ENCODE measurements at regions not wholly inside any gene's neighbourhood (a gene's known extent, or its start where the extent isn't known, plus 50 kb on each side); places are given as distances from the start of the nearest gene placed in this dataset.

DNA sequence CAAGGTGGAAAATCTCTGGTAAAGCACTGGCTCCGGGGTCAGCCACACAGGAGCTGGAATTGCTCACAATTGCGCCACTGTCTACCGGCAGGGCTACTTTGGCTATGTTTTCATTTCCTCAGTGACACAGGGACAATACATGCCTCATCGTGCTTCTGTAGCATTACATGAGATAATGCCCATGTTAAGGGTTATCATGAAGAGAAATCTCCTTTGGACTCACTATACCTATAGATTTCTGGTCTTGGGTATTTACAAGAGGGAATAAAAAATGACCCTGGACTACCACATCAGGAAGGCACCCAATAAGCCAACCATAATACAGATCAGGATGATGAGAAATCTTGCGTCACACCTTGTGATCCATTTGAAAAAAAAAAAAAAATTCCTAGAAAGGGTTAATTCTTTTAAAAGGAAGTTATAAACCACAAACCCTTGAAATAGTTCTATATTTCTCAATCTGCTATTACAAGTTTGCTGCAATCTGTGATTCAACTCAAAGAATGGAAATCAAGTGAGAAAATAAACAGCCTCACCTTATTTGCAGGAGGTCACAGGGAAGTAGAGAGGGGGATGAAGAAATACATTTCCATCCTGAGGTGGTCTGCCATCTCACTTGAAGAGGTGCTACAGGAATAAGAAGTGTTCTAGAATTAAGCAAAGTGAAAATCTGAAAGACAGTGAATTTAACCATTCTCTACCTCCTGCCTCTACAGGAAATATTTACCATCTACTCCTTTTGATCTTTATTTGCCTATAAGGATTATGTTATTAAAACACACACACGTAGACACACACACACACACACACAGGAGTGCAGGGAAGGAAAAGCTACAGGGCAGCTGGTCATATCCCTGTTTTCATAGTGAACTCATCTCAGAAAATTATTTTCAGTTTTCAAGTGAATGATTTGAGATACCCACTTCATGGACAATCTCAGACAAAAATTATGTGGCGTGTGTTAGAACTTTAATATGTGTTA is 231.3 kb upstream of the CELF2 start:
- Mint-ChIP-seq H3K9me3 (no peaks in the 10 kb centered on the region), H3K27me3 (peaks cover 15% of the 10 kb centered on the region)

DNA sequence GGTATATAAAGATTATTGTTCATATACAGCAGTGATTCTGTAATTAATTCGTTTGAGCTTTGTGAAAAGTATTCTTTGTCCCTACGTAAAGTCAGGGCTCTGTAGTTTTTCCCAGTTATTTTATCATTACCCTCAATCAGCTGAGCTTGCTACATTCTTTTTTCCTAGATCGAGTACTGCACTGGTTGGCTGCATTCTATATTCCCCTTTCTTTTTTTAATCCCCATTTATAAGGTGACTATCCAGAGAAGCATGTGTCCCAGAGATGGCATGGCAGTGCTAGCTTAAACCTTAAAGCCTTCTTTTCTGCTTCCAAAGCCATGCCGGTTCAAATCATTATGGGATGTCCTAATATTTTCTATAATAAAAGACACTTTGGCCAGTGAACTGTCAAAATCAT is 230.1 kb upstream of the CELF2 start:
- Mint-ChIP-seq H3K36me3 (ENCODE audit: low read depth) (no peaks in the 10 kb centered on the region), H3K27me3 (peaks cover 21% of the 10 kb centered on the region), H3K4me3 (no peak overlapping the region), H3K27ac (no peak overlapping the region), H3K9me3 (no peaks in the 10 kb centered on the region), H3K4me1 (no peaks in the 10 kb centered on the region)
- no peak for ATAC-seq (replicated peaks)

More for the DNA sequence above, 231.3 kb upstream of the CELF2 start:
- H3K4me1 Mint-ChIP-seq, result no peaks in the 10 kb centered on the region
- no peak overlapping the region for H3K27ac Mint-ChIP-seq
- H3K4me3 Mint-ChIP-seq, result no peak overlapping the region
- no peaks in the 10 kb centered on the region for H3K36me3 Mint-ChIP-seq (ENCODE audit: low read depth)
- ATAC-seq (replicated peaks), result no peak

DNA sequence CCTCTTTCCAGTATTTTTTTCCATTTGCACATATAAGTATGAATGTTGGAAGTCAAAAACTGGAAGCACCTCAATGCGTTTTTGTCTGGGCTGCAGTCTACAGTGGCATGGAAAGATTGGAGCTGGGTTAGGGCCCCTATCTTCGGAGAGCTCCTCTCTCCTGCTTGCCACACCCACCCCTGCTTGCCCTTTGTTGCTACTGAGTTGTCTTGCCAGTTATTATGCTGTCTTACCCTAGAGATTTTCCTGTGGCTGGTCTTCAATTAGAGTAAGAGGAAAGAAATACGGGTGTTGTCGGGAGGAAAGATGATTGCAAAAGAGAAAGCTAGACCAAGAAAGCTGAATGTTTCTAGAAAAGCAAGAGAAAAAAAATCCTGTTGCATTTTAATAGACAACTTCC is 228.9 kb upstream of the CELF2 start:
- ATAC-seq (replicated peaks), result no peak
- H3K4me3 Mint-ChIP-seq, result no peak overlapping the region

DNA sequence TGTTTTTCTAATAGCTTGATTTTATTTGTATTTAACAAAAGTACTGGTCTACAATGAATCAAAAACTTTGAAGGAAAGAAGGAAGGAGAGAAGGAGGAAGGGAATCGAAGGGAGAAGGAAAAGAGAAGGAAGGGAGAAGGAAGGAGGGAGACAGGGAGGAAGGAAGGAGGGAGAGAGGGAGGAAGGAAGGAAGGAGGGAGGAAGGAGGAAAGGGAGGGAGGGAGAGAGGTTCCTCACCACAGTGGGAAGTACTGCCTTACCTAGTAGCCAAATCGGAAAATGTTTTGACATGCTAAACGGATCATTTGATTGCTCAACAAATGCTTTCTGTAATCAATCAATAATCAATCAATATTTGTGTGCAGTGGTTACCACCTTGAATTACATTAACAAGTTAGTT is 225.8 kb upstream of the CELF2 start:
- H3K36me3 Mint-ChIP-seq (ENCODE audit: low read depth), result no peaks in the 10 kb centered on the region
- H3K4me1 Mint-ChIP-seq, result no peaks in the 10 kb centered on the region
- H3K27me3 Mint-ChIP-seq, result peaks cover 18% of the 10 kb centered on the region
- ATAC-seq (replicated peaks), result no peak
- no peaks in the 10 kb centered on the region for H3K9me3 Mint-ChIP-seq
- H3K4me3 Mint-ChIP-seq, result no peak overlapping the region
- no peak overlapping the region for H3K27ac Mint-ChIP-seq

More for the DNA sequence above, 228.9 kb upstream of the CELF2 start:
- H3K27me3 Mint-ChIP-seq, result peaks cover 21% of the 10 kb centered on the region
- H3K9me3 Mint-ChIP-seq, result no peaks in the 10 kb centered on the region
- H3K4me1 Mint-ChIP-seq, result no peaks in the 10 kb centered on the region
- H3K36me3 Mint-ChIP-seq (ENCODE audit: low read depth), result no peaks in the 10 kb centered on the region
- H3K27ac Mint-ChIP-seq, result no peak overlapping the region

DNA sequence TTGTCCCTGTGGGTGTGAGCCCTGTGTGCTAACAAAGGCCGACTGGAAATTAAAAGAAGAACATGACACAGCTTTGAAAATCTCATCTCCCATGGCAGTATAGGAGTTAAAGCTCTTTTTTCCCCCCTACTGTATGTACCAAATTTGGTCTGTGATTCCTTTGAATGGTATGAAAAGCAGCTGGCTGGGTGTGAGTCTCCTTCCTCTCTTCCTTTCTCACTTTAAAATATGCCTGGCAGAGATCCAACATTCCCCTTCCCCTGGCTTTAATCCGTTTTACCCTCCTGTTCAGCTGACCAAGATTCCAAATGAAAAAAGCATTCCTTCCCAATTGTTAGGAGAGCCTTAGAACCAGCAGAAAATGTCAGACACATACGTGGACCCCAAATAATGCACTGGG is 225.0 kb upstream of the CELF2 start:
- no peaks in the 10 kb centered on the region for H3K4me1 Mint-ChIP-seq
- no peak overlapping the region for H3K27ac Mint-ChIP-seq
- H3K9me3 Mint-ChIP-seq, result no peaks in the 10 kb centered on the region
- H3K36me3 Mint-ChIP-seq (ENCODE audit: low read depth), result no peaks in the 10 kb centered on the region
- H3K27me3 Mint-ChIP-seq, result peaks cover 20% of the 10 kb centered on the region
- no peak overlapping the region for H3K4me3 Mint-ChIP-seq
- no peak for ATAC-seq (replicated peaks)

DNA sequence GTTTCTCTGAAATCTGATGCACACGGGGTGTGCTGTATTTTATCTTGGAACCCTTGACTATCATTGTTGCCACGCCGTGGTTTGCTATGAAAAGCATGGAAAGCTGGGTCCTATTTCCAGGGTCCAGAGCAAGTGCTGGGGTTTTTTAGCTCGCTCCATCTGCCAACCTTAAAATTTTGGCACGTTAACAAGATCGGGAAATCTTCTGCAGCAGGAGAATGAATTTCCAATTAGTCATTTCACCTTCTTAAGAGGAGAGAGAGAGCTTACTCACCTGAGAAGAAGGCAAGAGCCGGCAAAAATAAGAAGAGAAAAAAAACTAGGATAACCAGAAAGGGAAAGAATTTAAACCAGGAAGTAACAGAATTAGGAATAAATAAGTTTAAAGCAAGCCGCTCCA is 223.6 kb upstream of the CELF2 start:
- ATAC-seq (replicated peaks), result no peak
- H3K4me3 Mint-ChIP-seq, result no peak overlapping the region
- H3K27ac Mint-ChIP-seq, result no peak overlapping the region
- no peaks in the 10 kb centered on the region for H3K9me3 Mint-ChIP-seq
- H3K27me3 Mint-ChIP-seq, result peaks cover 26% of the 10 kb centered on the region
- H3K4me1 Mint-ChIP-seq, result no peaks in the 10 kb centered on the region
- no peaks in the 10 kb centered on the region for H3K36me3 Mint-ChIP-seq (ENCODE audit: low read depth)

DNA sequence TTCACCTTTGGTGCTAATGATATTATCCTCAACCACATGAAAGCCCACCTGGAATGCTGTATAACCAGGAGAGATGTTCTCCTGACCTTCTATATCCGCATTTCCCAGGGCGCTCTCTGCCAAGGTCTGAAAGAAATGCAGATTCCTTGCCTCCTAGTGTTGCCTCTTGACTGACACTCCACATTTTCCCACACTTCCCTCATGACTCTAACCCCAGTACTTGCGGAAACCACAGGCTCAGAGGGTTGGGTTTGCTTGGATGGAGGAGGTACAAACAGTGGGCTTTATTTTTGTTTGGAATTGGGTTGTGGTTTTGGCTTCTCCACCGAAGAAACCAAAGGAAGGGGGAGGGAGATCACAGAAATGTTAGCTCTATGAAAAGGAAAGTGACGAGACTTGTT is 222.9 kb upstream of the CELF2 start:
- Mint-ChIP-seq H3K4me1 (no peaks in the 10 kb centered on the region), H3K27me3 (peaks cover 26% of the 10 kb centered on the region), H3K9me3 (no peaks in the 10 kb centered on the region), H3K36me3 (ENCODE audit: low read depth) (no peaks in the 10 kb centered on the region), H3K27ac (no peak overlapping the region), H3K4me3 (no peak overlapping the region)
- ATAC-seq (replicated peaks), result no peak

DNA sequence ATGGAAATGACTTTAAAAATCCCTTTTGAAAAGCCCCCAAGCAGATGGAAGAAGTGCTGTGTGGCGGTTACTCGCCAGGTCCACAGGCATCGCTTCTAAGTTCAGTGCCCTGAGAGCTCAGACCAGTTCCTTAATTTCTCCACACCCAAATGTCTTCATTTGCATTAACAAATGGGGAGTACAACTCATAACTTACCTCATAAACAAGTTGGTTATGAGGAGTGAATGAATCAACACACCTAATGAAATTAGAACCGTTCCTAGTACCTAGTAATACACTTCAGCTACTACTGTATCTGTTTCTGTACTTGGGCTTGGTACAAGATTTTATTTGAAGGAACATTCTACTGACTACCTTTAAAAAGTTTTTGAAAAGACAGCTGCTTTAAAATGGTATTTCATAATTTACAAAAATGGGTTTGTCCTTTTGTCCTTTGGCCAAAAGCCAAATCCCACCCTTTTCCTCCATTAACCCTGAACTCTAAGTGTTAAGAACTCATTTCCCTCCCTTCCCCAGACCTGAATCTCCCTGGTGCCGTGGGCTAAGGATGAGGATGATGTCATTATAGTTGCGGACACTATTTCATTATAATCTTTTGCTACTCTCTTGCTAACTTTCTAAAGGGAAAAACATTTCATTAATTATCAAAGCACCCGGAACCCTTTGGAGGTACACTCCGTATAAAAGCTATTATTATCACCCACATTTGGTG is 221.5 kb upstream of the CELF2 start:
- Mint-ChIP-seq H3K9me3 (no peaks in the 10 kb centered on the region), H3K4me3 (no peak overlapping the region), H3K27me3 (peaks cover 26% of the 10 kb centered on the region), H3K4me1 (no peaks in the 10 kb centered on the region), H3K36me3 (ENCODE audit: low read depth) (no peaks in the 10 kb centered on the region), H3K27ac (no peak overlapping the region)
- ATAC-seq (replicated peaks), result no peak

DNA sequence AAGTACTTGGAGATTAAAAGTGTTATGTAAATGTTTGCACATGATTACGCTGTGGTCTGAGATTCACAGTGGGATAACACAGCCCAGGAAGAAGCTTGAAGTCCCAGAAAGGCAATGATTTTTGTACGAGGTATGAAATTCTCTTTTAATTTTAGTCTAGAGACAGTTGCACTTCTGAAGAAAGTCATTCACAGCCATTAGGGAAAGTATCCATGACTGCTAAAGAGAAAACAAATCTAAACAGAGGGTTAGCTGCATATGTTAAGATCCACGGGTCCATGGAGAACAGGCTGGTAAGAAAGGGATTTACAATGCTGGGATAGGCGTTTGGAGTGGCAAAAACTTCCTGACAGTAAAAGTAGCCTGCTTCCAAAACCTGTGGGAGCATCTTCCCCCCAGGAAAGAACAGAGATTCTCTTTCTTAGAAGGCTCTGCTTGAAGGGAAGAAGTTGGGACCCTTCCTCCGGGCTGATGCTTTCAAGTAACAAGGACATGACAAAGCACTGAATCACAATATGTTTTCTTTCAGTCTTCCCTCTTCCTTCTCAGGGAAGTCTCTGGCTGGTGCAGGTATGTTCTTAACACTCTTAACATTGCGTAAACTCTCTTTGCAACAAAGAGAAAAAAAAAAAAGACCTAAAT is 220.8 kb upstream of the CELF2 start:
- Mint-ChIP-seq H3K9me3 (no peaks in the 10 kb centered on the region), H3K4me1 (no peaks in the 10 kb centered on the region), H3K36me3 (ENCODE audit: low read depth) (no peaks in the 10 kb centered on the region), H3K27me3 (peaks cover 23% of the 10 kb centered on the region), H3K27ac (no peak overlapping the region), H3K4me3 (no peak overlapping the region)
- ATAC-seq (replicated peaks), result no peak

DNA sequence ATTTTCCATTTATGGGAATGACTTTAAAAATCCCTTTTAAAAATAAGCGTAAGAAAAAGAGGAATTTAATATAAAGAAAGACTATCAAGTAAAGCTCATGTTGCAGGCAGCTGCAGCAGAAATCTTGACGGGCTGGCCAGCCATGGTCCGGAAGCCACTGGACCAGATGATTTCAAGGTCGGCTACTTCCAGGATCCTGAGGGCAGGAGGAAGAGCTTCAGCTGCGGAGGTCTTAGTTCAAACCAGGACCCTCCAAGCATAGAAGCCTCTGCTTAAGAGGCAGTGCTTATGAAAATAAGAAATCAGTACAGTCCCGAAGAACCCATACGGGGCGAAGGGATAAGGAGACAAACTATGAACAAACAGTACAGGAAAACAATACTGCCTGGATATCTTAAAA is 220.2 kb upstream of the CELF2 start:
- no peaks in the 10 kb centered on the region for H3K4me1 Mint-ChIP-seq
- no peaks in the 10 kb centered on the region for H3K36me3 Mint-ChIP-seq (ENCODE audit: low read depth)
- H3K9me3 Mint-ChIP-seq, result no peaks in the 10 kb centered on the region
- H3K27ac Mint-ChIP-seq, result no peak overlapping the region
- H3K27me3 Mint-ChIP-seq, result peaks cover 20% of the 10 kb centered on the region
- no peak overlapping the region for H3K4me3 Mint-ChIP-seq
- no peak for ATAC-seq (replicated peaks)

DNA sequence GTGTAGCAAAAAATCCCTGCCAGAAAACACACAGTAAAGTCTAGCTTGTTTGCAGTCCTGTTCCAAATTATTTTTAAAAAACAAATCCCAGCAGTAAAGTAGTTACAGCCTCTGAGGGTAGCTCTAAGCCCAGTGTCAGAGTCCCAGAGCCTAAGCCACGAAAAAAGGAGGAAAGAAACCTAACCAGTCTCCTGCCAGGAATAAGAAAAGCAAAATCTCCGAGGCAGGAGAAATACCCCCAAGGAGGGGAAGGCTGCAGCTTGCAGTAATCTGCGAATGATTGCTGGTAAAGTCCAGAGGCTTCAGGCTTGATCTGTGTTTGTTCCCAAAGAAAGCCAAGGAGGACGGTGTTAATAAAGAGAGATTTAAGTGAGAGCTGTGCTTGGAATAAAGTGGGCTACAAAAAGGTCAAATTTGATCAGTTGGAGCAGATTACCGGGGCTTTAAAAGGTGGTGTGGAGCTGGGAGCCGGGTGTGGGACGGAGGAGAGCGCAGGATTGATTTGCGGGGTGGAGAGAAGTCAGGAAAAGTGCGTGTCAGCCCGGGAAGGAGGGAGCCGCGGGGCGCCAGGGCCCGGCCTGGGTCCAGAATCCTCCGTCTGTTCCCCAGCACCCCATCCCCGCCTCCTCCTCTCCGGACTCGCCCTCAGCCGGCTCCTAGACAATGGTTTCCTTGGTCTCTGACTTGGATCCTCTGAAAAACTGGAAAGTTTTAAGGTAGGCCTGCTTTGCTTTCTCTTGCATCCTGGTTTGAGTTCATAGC is 219.4 kb upstream of the CELF2 start:
- Mint-ChIP-seq H3K36me3 (ENCODE audit: low read depth) (no peaks in the 10 kb centered on the region), H3K4me3 (no peak overlapping the region), H3K4me1 (no peaks in the 10 kb centered on the region), H3K27me3 (peaks cover 20% of the 10 kb centered on the region), H3K27ac (no peak overlapping the region), H3K9me3 (no peaks in the 10 kb centered on the region)
- ATAC-seq (replicated peaks), result no peak

DNA sequence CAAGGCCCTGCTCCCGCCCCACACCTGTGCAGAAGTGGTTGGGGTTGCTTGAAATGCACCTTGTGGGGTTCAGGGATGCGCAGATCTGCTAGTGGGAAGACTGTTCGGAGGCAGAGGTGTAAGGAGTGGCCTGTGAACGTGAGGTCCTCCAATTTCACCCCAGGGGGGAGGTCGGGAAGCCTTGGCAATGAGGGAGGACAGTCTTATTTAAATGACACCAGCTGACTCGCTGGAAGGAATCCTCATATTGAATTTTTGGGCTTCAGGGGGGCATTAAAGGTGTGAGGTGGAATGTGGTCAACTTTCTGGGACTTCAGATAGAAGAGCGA is 218.8 kb upstream of the CELF2 start:
- no peaks in the 10 kb centered on the region for H3K36me3 Mint-ChIP-seq (ENCODE audit: low read depth)
- no peak overlapping the region for H3K27ac Mint-ChIP-seq
- ATAC-seq (replicated peaks), result no peak
- H3K9me3 Mint-ChIP-seq, result no peaks in the 10 kb centered on the region
- H3K4me3 Mint-ChIP-seq, result no peak overlapping the region
- H3K4me1 Mint-ChIP-seq, result no peaks in the 10 kb centered on the region
- H3K27me3 Mint-ChIP-seq, result peaks cover 20% of the 10 kb centered on the region

DNA sequence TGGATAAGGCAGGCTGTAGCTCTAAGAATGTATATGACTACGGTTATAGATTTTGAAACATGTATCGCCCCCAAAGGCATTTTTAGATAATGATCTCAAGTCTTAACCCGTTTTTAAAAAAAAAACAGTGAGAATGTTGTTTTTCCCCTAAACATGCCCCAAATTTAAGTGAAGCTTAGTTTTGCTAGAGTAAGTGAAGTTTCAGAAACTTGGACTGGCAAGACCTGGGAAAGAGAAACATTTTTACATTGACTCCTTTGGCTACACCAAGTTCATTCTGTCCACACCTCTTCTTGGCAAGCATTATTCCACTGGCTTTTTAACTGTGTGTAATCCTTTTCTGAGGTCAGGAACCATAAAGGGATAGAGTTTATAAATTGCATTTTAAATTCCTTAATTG is 216.7 kb upstream of the CELF2 start:
- peaks cover 17% of the 10 kb centered on the region for H3K27me3 Mint-ChIP-seq
- ATAC-seq (replicated peaks), result no peak
- no peak overlapping the region for H3K27ac Mint-ChIP-seq
- H3K4me3 Mint-ChIP-seq, result no peak overlapping the region
- H3K4me1 Mint-ChIP-seq, result no peaks in the 10 kb centered on the region
- no peaks in the 10 kb centered on the region for H3K36me3 Mint-ChIP-seq (ENCODE audit: low read depth)
- H3K9me3 Mint-ChIP-seq, result no peaks in the 10 kb centered on the region

DNA sequence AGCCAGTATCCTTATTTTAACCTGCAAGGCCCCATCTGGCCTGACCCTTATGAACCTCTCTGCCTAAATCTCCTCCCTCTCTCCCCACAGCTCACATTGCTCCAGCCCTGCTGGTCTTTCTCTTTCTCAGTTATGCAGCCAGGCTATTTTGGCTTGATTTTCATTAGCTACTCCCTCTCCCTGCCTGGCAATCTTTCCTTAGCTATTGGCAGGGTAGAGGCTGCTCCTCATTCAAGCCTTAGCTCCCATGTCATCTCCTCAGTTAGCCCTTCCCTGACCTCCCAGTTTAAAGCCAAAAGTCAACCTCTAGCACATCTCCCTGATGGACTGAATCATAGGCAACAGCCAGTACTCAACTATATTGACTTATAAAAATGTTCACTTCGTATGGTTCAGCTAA is 214.4 kb upstream of the CELF2 start:
- ATAC-seq (replicated peaks), result no peak
- H3K27ac Mint-ChIP-seq, result no peak overlapping the region
- H3K27me3 Mint-ChIP-seq, result peaks cover 11% of the 10 kb centered on the region
- H3K36me3 Mint-ChIP-seq (ENCODE audit: low read depth), result no peaks in the 10 kb centered on the region
- H3K4me3 Mint-ChIP-seq, result no peak overlapping the region
- H3K4me1 Mint-ChIP-seq, result no peaks in the 10 kb centered on the region
- no peaks in the 10 kb centered on the region for H3K9me3 Mint-ChIP-seq

All from activated T-helper 17 cell treated with anti-CD3 and anti-CD28 coated beads, Interleukin-2, amount 50 U/mL, for 72 hours (primary cell).